ENCODE measurements at regions not wholly inside any gene's neighbourhood (a gene's known extent, or its start where the extent isn't known, plus 50 kb on each side); places are given as distances from the start of the nearest gene placed in this dataset.

DNA sequence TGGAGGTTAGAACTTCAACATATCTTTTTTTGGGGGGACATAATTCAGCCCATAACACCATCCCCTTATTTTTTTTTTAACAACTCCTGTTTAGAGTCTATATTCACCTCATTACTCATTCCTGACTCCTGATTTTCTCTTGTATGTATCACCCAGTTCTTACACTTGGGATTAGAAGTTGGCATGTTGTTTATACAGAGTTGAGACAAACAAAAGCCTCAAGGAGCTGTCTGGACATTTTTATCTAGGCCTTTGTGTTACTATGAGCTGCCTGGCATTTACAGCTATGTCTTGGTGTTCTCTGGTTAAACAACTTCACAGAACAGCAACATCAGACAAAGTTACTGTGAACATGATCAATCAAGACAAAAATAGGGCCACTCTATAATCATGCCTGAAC, 517.5 kb downstream of the KIF20B start:
- TF ChIP-seq, protein P1, sequence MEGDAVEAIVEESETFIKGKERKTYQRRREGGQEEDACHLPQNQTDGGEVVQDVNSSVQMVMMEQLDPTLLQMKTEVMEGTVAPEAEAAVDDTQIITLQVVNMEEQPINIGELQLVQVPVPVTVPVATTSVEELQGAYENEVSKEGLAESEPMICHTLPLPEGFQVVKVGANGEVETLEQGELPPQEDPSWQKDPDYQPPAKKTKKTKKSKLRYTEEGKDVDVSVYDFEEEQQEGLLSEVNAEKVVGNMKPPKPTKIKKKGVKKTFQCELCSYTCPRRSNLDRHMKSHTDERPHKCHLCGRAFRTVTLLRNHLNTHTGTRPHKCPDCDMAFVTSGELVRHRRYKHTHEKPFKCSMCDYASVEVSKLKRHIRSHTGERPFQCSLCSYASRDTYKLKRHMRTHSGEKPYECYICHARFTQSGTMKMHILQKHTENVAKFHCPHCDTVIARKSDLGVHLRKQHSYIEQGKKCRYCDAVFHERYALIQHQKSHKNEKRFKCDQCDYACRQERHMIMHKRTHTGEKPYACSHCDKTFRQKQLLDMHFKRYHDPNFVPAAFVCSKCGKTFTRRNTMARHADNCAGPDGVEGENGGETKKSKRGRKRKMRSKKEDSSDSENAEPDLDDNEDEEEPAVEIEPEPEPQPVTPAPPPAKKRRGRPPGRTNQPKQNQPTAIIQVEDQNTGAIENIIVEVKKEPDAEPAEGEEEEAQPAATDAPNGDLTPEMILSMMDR (IDR thresholded peaks at IDR 0.05) = no peak
- TF ChIP-seq POLR2A (IDR thresholded peaks at IDR 0.05) = no peak
- DNase-seq = no peak

DNA sequence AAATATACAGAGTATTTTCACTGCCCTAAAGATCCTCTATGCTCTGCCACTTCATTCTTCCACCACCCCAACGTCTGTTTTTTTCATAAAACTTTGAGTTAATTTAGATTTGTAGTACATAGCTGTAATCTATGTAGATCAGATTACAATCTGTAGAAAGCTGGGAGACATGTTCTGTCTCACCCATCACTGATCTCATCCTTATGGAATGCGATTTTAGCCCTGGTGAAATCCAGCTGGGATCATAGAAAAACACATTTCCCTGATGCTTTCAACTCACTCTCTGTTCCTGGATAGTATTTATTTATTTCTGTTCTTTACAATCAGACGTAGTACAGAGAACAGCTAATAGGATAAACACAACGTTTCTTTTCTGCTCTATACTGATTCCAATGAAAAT, 521.0 kb downstream of the KIF20B start:
- WGBS, 2 donors = 34 to 40% methylated on average over 4 of the region's 4 CpGs
- Histone ChIP-seq H3K4me1 (no peaks in the 10 kb centered on the region), H3K36me3 (replicated peaks in 1 of 2; ENCODE audit: insufficient read depth in 1 of 2, low read depth in 2 of 2) (no peaks in the 10 kb centered on the region), H3K27ac (no peak overlapping the region), H3K4me3 (no peak overlapping the region), H3K27me3 (no peaks in the 10 kb centered on the region), H3K9me3 (no peaks in the 10 kb centered on the region)
- TF ChIP-seq, protein P1 (IDR thresholded peaks at IDR 0.05) = no peak
- no peak for TF ChIP-seq POLR2A (IDR thresholded peaks at IDR 0.05)
- no peak for ATAC-seq
- DNase-seq = peak in 1 of 4 donors; percentile 2
- intact Hi-C loops (cut with DNase I) = no loop called here

More for the DNA sequence above, 517.5 kb downstream of the KIF20B start:
- intact Hi-C loops (cut with DNase I) = no loop called here
- H3K4me1 ChIP-seq = no peaks in the 10 kb centered on the region
- H3K27me3 ChIP-seq = no peaks in the 10 kb centered on the region
- no peaks in the 10 kb centered on the region for H3K36me3 ChIP-seq (replicated peaks in 1 of 2; ENCODE audit: insufficient read depth in 1 of 2, low read depth in 2 of 2)
- H3K27ac ChIP-seq = no peak overlapping the region
- ATAC-seq = no peak
- H3K9me3 ChIP-seq = no peaks in the 10 kb centered on the region
- H3K4me3 ChIP-seq = no peak overlapping the region

- intact Hi-C loops (cut with DNase I) = no loop called here
- H3K9me3 ChIP-seq = no peaks in the 10 kb centered on the region
- 51 to 59% methylated on average over 5 of the region's 5 CpGs for WGBS, 2 donors
These were observed 521.5 kb downstream of the KIF20B start for GRCh38 chr10:90222939-90223338.

DNA sequence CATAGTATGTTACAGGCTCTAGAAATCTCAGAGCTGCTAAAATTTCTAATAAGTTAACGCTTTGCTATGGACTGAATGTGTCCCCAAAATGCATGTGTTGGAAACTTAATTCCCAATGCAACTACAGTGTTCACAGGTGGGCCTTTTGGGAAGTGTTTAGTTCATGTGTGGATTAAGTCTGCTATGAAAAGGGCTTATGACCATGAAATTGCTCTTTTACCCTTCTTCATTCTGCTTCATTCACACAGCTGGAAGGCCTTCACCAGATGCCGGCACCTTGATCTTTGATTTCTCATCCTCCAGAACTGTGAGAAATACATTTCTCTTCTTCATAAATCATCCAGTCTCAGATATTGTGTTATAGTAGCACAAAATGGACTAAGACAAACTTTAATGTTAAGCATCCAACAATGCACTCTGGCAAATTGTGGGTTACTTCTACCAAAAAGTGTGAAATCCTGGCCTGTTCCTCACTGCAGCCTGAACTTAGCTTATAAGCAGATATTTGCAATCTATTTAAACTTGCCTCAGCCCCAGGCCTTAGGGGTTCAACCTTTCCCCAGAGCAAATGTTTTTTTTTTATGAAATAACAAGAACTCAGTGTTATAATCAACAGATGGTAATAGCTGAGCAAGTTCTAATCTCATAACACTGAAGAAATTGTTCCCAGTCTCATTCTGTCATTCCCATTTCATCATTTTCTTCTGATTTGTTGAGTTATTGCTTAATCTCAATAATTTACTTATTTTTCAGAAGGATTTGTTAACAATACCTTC, 523.6 kb downstream of the KIF20B start:
- no peak for TF ChIP-seq POLR2A (IDR thresholded peaks at IDR 0.05)
- TF ChIP-seq, protein P1 (IDR thresholded peaks at IDR 0.05) = no peak
- no peak overlapping the region for H3K27ac ChIP-seq
- no peaks in the 10 kb centered on the region for H3K4me1 ChIP-seq
- no peak for ATAC-seq
- DNase-seq = no peak
- H3K4me3 ChIP-seq = no peak overlapping the region
- no peaks in the 10 kb centered on the region for H3K27me3 ChIP-seq
- H3K36me3 ChIP-seq (replicated peaks in 1 of 2; ENCODE audit: insufficient read depth in 1 of 2, low read depth in 2 of 2) = no peaks in the 10 kb centered on the region
- no peaks in the 10 kb centered on the region for H3K9me3 ChIP-seq
- 87 to 88% methylated on average over 2 of the region's 2 CpGs for WGBS, 2 donors
- intact Hi-C loops (cut with DNase I) = no loop called here

More at GRCh38 chr10:90222939-90223338, 521.5 kb downstream of the KIF20B start:
- ATAC-seq (no peak), DNase-seq (no peak)
- Histone ChIP-seq H3K27me3 (no peaks in the 10 kb centered on the region), H3K4me1 (no peaks in the 10 kb centered on the region), H3K4me3 (no peak overlapping the region), H3K27ac (no peak overlapping the region), H3K36me3 (replicated peaks in 1 of 2; ENCODE audit: insufficient read depth in 1 of 2, low read depth in 2 of 2) (no peaks in the 10 kb centered on the region)
- TF ChIP-seq, protein P1 (IDR thresholded peaks at IDR 0.05) = no peak
- no peak for TF ChIP-seq POLR2A (IDR thresholded peaks at IDR 0.05)

DNA sequence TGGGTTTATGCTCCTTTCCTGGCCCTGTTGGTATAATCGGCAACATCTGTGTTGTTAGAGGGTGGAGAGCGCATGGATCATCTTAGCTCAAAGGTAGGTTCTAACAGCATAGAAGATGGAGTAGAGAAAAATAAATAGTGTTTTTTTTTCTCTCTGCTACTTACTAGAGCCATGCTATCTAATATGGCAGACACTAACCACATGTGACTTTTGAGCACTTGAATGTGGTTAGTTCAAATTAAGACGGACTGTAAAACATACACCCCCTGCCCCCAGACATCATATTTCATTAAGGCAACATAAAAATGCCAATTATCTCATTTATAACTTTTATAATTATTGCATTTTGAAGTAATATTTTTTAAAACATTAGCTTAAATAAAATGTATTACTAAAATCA, 525.1 kb downstream of the KIF20B start:
- 79 to 89% methylated on average over 3 of the region's 3 CpGs for WGBS, 2 donors
- H3K36me3 ChIP-seq (replicated peaks in 1 of 2; ENCODE audit: insufficient read depth in 1 of 2, low read depth in 2 of 2) = no peaks in the 10 kb centered on the region
- no peak overlapping the region for H3K4me3 ChIP-seq
- H3K9me3 ChIP-seq = no peaks in the 10 kb centered on the region
- no peaks in the 10 kb centered on the region for H3K27me3 ChIP-seq
- intact Hi-C loops (cut with DNase I) = no loop called here
- ATAC-seq = no peak
- H3K27ac ChIP-seq = no peak overlapping the region
- TF ChIP-seq, protein P1 (IDR thresholded peaks at IDR 0.05) = no peak
- no peaks in the 10 kb centered on the region for H3K4me1 ChIP-seq
- DNase-seq = no peak

Data from body of pancreas (tissue), 4 donors.